Fibroblast of upper back skin (primary cell): ENCODE measurements at regions not wholly inside any gene's neighbourhood (a gene's known extent, or its start where the extent isn't known, plus 50 kb on each side); places are given as distances from the start of the nearest gene placed in this dataset.
"Not testable (repeated sequence)": the region's sequence is repeated elsewhere in the genome, so short reads cannot be mapped to it uniquely, and the experiment has no call there.

Experiments
- DNase-seq: peaks from one replicate; pipeline ENCODE4 v3.0.0-alpha.2; 2013

DNA sequence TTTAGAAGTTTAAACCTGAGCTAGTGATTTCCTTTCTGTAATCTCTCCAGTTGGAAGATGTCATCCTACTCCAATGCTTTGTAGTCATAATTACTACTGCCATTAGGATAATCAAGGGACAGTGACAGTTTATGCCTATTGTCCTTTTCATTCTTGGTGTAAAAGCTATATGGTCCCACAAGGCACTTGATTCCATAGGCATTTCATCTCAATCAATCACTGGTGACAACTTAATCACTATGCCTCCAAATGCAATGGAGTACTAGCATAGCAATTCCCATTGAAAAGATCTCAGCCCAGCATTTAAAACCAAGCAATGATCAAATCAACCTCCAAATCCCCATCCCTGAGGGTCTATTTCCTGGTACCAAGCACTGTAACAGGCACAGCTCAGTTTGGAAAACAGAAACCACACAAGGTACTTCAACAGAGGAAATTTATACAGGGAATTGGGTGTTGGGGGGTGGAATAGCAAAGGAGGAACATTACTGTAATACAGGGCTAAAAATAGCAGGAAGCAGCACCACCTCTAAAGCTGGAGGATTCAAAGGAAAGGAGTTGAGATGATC lies 51.0 kb downstream of the FHIP2A start:
- no peak for DNase-seq

- peak; percentile 42 for DNase-seq
These were observed 53.3 kb downstream of the FHIP2A start for GRCh38 chr10:114874827-114875411.

DNA sequence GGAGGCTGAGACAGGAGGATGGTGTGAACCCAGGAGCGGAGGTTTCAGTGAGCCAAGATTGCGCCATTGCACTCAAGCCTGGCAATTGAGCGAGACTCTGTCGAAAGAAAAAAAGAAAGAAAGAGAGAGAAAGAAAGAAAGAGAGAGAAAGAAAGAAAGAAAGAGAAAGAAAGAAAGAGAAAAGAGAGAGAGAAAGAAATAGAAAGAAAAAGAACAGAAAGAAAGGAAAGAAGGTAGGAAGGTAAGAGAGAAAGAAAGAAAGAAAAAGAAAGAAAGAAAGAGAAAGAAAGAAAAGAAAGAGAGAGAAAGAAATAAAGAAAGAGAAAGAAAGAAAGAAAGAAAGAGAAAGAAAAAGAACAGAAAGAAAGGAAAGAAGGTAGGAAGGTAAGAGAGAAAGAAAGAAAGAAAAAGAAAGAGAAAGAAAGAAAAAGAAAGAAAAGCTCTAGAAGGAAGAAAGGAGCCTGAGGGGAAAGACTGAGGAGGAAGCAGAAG lies 54.1 kb downstream of the FHIP2A start:
- not testable (repeated sequence) for DNase-seq

GRCh38 chr10:114876169-114876568 lies 54.6 kb downstream of the FHIP2A start:
- no peak for DNase-seq

GRCh38 chr10:114876602-114877300 lies 55.2 kb downstream of the FHIP2A start:
- peak; percentile 57 for DNase-seq

DNA sequence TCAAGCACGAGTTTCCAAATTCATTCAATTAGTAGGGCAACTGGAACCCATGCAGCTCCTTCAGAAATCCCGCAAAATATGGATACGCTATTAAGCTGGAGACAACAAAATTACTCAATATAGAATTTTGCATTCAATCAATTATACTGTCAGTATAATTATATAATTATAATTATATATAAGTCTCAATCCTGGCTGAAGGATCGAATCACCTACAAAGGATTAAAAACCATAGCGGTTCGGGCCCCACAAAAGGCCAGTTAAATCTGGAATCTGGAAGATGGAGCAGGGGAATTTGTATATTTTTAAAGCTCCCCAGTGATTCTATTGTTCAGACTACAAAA lies 55.7 kb downstream of the FHIP2A start:
- no peak for DNase-seq

DNA sequence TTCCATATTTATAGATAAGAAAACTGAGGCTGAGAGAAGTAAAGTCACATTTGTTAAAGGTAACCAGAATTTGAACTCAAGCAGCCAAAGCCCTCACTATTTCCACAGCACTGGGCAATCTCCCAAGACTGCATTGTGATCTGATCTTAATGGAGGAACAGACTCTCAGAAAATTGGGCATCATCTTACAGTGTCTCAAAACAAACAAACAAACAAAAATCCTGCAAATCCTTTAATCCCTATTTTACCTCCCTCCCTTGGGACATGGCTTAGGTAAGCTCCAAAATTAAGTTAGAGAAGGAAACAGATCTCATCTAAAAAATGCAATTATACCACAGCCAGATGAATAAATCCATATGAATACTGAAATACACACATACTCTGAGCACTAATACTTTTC lies 57.5 kb downstream of the FHIP2A start:
- no peak for DNase-seq

DNA sequence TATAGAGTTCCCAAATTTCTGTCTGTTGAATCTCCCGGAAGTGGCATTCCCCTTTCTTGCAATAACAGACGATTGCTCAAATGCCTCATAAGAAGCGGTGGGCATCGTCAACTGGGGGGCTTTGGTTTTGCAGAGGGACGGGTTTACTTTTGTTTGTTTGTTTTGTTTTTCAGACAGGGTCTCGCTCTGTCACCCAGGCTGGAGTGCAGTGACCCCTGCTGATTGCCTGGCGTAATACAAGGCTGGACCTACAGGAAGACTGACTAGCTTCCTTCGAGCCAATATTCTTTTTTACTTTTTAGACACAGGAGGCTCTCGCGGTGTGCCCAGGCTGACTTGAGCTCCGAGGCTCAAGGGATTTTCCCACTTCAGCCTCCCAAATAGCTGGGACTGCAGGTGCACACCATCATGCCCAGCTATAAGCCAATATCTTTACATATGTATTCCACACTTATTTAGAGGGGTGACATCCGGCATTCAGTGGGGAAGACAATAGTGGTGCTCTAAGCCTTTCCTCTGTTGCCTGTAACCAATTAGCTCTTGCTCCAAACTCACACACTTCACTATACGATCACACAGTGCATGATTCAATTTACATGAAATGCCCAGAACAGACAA lies 58.1 kb downstream of the FHIP2A start:
- DNase-seq: no peak

- peak; percentile 62 for DNase-seq
These were observed 56.6 kb upstream of the TRUB1 start for GRCh38 chr10:114881417-114881816.

DNA sequence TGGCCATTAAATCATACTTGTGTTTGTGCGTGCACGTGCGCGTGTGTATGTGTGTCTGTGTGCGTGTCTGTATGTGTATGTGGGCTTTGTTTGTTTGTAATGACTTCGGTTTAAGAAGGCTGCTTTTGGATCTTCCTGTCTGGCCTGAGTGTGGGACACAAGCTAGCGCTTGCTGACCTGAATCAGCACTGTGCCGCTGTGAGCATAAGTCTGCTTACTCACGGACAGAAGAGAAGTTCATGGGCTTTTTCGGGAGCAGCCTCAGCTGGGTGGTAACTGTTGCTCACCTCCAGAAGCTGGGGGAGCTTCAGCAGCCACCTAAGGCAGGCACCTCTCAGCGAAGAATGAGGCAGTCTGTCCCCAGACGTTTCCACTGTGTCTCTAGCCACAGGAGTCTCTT lies 56.1 kb upstream of the TRUB1 start:
- no peak for DNase-seq

- DNase-seq: no peak
These were observed 52.6 kb upstream of the TRUB1 start for GRCh38 chr10:114885443-114885842.
